AG09309 (cell line): ENCODE measurements at regions not wholly inside any gene's neighbourhood (a gene's known extent, or its start where the extent isn't known, plus 50 kb on each side); places are given as distances from the start of the nearest gene placed in this dataset.
"Not testable (repeated sequence)": the region's sequence is repeated elsewhere in the genome, so short reads cannot be mapped to it uniquely, and the experiment has no call there.

Source experiments
- DNase-seq: peaks from one replicate; pipeline ENCODE4 v3.0.0-alpha.2; 2010; ENCODE audit warnings: low read depth
- H3K4me3 ChIP-seq: 2 replicates; pipeline ENCODE4 v1.5.1; 2011; ENCODE audit warnings: mild to moderate bottlenecking, low read depth, low read length, moderate library complexity; ENCODE audit not compliant: control insufficient read depth
- CTCF ChIP-seq: IDR thresholded peaks from 2 replicates; pipeline ENCODE4 v1.5.1; 2011; ENCODE audit warnings: mild to moderate bottlenecking, low read depth, low read length, inconsistent platforms; ENCODE audit not compliant: insufficient read depth, control insufficient read depth; ENCODE audit errors: missing control alignments

GRCh38 chr2:2787301-2787907 is 456.3 kb upstream of the MYT1L start:
- no peak for DNase-seq
- no peak for TF ChIP-seq CTCF
- H3K4me3 ChIP-seq = no peak overlapping the region

- no peak for DNase-seq
- TF ChIP-seq CTCF = no peak
- H3K4me3 ChIP-seq = no peak overlapping the region
Observed at GRCh38 chr2:2782007-2782406, 450.9 kb upstream of the MYT1L start.

- TF ChIP-seq CTCF = no peak
- DNase-seq = no peak
- H3K4me3 ChIP-seq = no peak overlapping the region
Observed at GRCh38 chr2:2779727-2780126, 448.7 kb upstream of the MYT1L start.

GRCh38 chr2:2777876-2778275 is 446.8 kb upstream of the MYT1L start:
- no peak for DNase-seq
- H3K4me3 ChIP-seq = no peak overlapping the region
- no peak for TF ChIP-seq CTCF

- no peak for TF ChIP-seq CTCF
- H3K4me3 ChIP-seq = no peak overlapping the region
Observed at GRCh38 chr2:2777213-2777612, 446.1 kb upstream of the MYT1L start.

GRCh38 chr2:2775018-2775417 is 443.9 kb upstream of the MYT1L start:
- no peak for TF ChIP-seq CTCF
- H3K4me3 ChIP-seq = no peak overlapping the region
- DNase-seq = no peak

More at GRCh38 chr2:2777213-2777612, 446.1 kb upstream of the MYT1L start:
- no peak for DNase-seq

GRCh38 chr2:2773692-2774091 is 442.6 kb upstream of the MYT1L start:
- DNase-seq = no peak
- TF ChIP-seq CTCF = no peak
- H3K4me3 ChIP-seq = no peak overlapping the region

- not testable (repeated sequence) for H3K4me3 ChIP-seq, DNase-seq
Observed at GRCh38 chr2:2773080-2773479, 442.0 kb upstream of the MYT1L start.
